Cardiac septum (tissue), 1 donor: ENCODE measurements at regions not wholly inside any gene's neighbourhood (a gene's known extent, or its start where the extent isn't known, plus 50 kb on each side); places are given as distances from the start of the nearest gene placed in this dataset.

Experiments
- DNase-seq: peaks from one replicate; pipeline ENCODE4 v3.0.0-alpha.2; 2020; ENCODE audit warnings: low spot score
- intact Hi-C: fragments of 100-400 bp; cut with DNase I; formaldehyde crosslinking; loops from one replicate; pipeline ENCODE4 v1.14.0; 2022
- donor health status: DM: no; HTN: no; CAD: no.

- DNase-seq, result no peak
- intact Hi-C loops, result no loop called here
Measured at GRCh38 chr6:3569816-3570215, 113.0 kb upstream of the SLC22A23 start.

GRCh38 chr6:3568396-3569082 lies 111.7 kb upstream of the SLC22A23 start:
- intact Hi-C loops, result no loop called here
- no peak for DNase-seq

GRCh38 chr6:3566812-3567211 lies 110.0 kb upstream of the SLC22A23 start:
- no peak for DNase-seq
- intact Hi-C loops, result no loop called here

GRCh38 chr6:3565291-3565690 lies 108.4 kb upstream of the SLC22A23 start:
- DNase-seq, result no peak
- intact Hi-C loops, result no loop called here

GRCh38 chr6:3561725-3562124 lies 104.9 kb upstream of the SLC22A23 start:
- DNase-seq, result no peak

GRCh38 chr6:3560211-3560610 lies 103.4 kb upstream of the SLC22A23 start:
- intact Hi-C loops, result no loop called here
- no peak for DNase-seq

More at GRCh38 chr6:3561725-3562124, 104.9 kb upstream of the SLC22A23 start:
- intact Hi-C loops, result no loop called here

- intact Hi-C loops, result no loop called here
- DNase-seq, result no peak
Measured at GRCh38 chr6:3559561-3559960, 102.7 kb upstream of the SLC22A23 start.

GRCh38 chr6:3557336-3557735 lies 100.5 kb upstream of the SLC22A23 start:
- no peak for DNase-seq
- intact Hi-C loops, result no loop called here

- intact Hi-C loops, result no loop called here
- DNase-seq, result no peak
Measured at GRCh38 chr6:3553254-3553653, 96.4 kb upstream of the SLC22A23 start.

- intact Hi-C loops, result no loop called here
- no peak for DNase-seq
Measured at GRCh38 chr6:3551716-3552511, 95.1 kb upstream of the SLC22A23 start.

- intact Hi-C loops, result no loop called here
- DNase-seq, result no peak
Measured at GRCh38 chr6:3549314-3549940, 92.6 kb upstream of the SLC22A23 start.

- no peak for DNase-seq
- intact Hi-C loops, result no loop called here
Measured at GRCh38 chr6:3546121-3546520, 89.3 kb upstream of the SLC22A23 start.

GRCh38 chr6:3545156-3545555 lies 88.3 kb upstream of the SLC22A23 start:
- no peak for DNase-seq
- intact Hi-C loops, result no loop called here

- no peak for DNase-seq
Measured at GRCh38 chr6:3542032-3542640, 85.3 kb upstream of the SLC22A23 start.

GRCh38 chr6:3541006-3541585 lies 84.2 kb upstream of the SLC22A23 start:
- DNase-seq, result no peak
- intact Hi-C loops, result no loop called here

More at GRCh38 chr6:3542032-3542640, 85.3 kb upstream of the SLC22A23 start:
- intact Hi-C loops, result no loop called here

GRCh38 chr6:3540253-3540820 lies 83.5 kb upstream of the SLC22A23 start:
- intact Hi-C loops, result no loop called here
- DNase-seq, result no peak

- no peak for DNase-seq
- intact Hi-C loops, result no loop called here
Measured at GRCh38 chr6:3538536-3538935, 81.7 kb upstream of the SLC22A23 start.

GRCh38 chr6:3536901-3537300 lies 80.1 kb upstream of the SLC22A23 start:
- intact Hi-C loops, result no loop called here
- DNase-seq, result no peak

GRCh38 chr6:3535776-3536435 lies 79.1 kb upstream of the SLC22A23 start:
- intact Hi-C loops, result no loop called here
- DNase-seq, result no peak
